BLaER1 treated with 17β-estradiol and CSF1 and Interleukin-3, amounts not matched to agents 10 nM and 100 nM (cell line): ENCODE measurements at regions not wholly inside any gene's neighbourhood (a gene's known extent, or its start where the extent isn't known, plus 50 kb on each side); places are given as distances from the start of the nearest gene placed in this dataset.

ENCODE experiments used
- H3K27ac ChIP-seq, 11 experiments: shearing (Covaris generic); formaldehyde crosslinking; 2 replicates each; pipeline ENCODE4 v1.8.1; 2022
- H3K27me3 ChIP-seq, 11 experiments: shearing (Covaris generic); formaldehyde crosslinking; 2 replicates each; pipeline ENCODE4 v1.8.1; 2022
- H3K36me3 ChIP-seq, 11 experiments: shearing (Covaris generic); formaldehyde crosslinking; 2 replicates each; pipeline ENCODE4 v1.8.1; 2022
- H3K4me1 ChIP-seq, 10 experiments: shearing (Covaris generic); formaldehyde crosslinking; 2 replicates each; pipeline ENCODE4 v1.8.1; 2022
- H3K4me2 ChIP-seq, 11 experiments: shearing (Covaris generic); formaldehyde crosslinking; 2 replicates each; pipeline ENCODE4 v1.8.1; 2022
- H3K4me3 ChIP-seq, 10 experiments: shearing (Covaris generic); formaldehyde crosslinking; 2 replicates each; pipeline ENCODE4 v1.8.1; 2022
- H3K9ac ChIP-seq, 11 experiments: shearing (Covaris generic); formaldehyde crosslinking; 2 replicates each; pipeline ENCODE4 v1.8.1; 2022
- H3K9me3 ChIP-seq, 11 experiments: shearing (Covaris generic); formaldehyde crosslinking; replicated peaks in 1 of 11; 2 replicates each; pipeline ENCODE4 v1.8.1; 2022
- H4K20me1 ChIP-seq, 11 experiments: shearing (Covaris generic); formaldehyde crosslinking; 2 replicates each; pipeline ENCODE4 v1.8.1; 2022
- Cebpa-rat ChIP-seq, 11 experiments: shearing (Covaris generic); IDR thresholded peaks; 2 replicates each; pipeline ENCODE4 v1.8.1; 2022

- TF ChIP-seq Cebpa-rat (IDR thresholded peaks at IDR 0.05): no peak
- Histone ChIP-seq H3K27me3 (no peaks in the 10 kb centered on the region), H3K9ac (no peak overlapping the region), H3K9me3 (peaks cover 0 to 10% (median 0%) of the 10 kb centered on the region in 11 experiments; a peak in 2 of 22 replicates), H3K4me3 (no peak overlapping the region), H3K27ac (no peak overlapping the region), H4K20me1 (no peaks in the 10 kb centered on the region), H3K4me1 (no peaks in the 10 kb centered on the region), H3K4me2 (no peak overlapping the region), H3K36me3 (no peaks in the 10 kb centered on the region)
Observed at GRCh38 chr18:65025756-65026155, 725.1 kb upstream of the CDH7 start.

GRCh38 chr18:65021021-65021420, 729.8 kb upstream of the CDH7 start:
- no peaks in the 10 kb centered on the region for H3K27me3 ChIP-seq
- H3K4me2 ChIP-seq: no peak overlapping the region
- H3K4me3 ChIP-seq: no peak overlapping the region
- TF ChIP-seq Cebpa-rat (IDR thresholded peaks at IDR 0.05): no peak
- no peaks in the 10 kb centered on the region for H4K20me1 ChIP-seq
- no peak overlapping the region for H3K27ac ChIP-seq
- no peaks in the 10 kb centered on the region for H3K36me3 ChIP-seq
- H3K9ac ChIP-seq: no peak overlapping the region
- H3K9me3 ChIP-seq: peaks cover 0 to 10% (median 0%) of the 10 kb centered on the region in 11 experiments; a peak in 3 of 22 replicates
- H3K4me1 ChIP-seq: no peaks in the 10 kb centered on the region

DNA sequence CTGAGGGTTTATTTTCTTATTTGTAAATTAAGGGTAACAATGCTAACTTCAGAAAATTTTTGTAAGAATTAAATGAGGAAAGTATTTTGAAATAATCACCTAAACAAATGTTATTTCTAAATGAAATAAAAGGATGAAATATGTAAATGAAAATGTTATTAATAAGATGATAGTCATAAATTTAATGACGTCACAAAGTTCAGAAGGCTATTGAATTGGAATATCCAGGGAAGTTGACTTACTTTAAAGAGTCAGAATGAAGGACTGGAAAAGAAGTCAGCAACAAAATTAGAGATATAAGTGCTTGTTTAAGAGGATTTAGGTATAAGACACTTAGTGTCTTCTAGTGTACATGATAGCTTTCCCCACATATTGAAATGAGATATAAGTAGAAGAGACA, 732.6 kb upstream of the CDH7 start:
- Histone ChIP-seq H3K4me1 (no peaks in the 10 kb centered on the region), H3K4me2 (no peak overlapping the region), H3K27ac (no peak overlapping the region), H3K9ac (no peak overlapping the region), H4K20me1 (no peaks in the 10 kb centered on the region), H3K9me3 (peaks cover 0 to 10% (median 0%) of the 10 kb centered on the region in 11 experiments; a peak in 3 of 22 replicates), H3K27me3 (no peaks in the 10 kb centered on the region), H3K4me3 (no peak overlapping the region), H3K36me3 (no peaks in the 10 kb centered on the region)
- TF ChIP-seq Cebpa-rat (IDR thresholded peaks at IDR 0.05): no peak

- no peaks in the 10 kb centered on the region for H3K27me3 ChIP-seq
- H3K9me3 ChIP-seq: peaks cover 0 to 10% (median 0%) of the 10 kb centered on the region in 11 experiments; a peak in 3 of 22 replicates
- no peaks in the 10 kb centered on the region for H3K4me1 ChIP-seq
- no peak overlapping the region for H3K9ac ChIP-seq
- no peak overlapping the region for H3K27ac ChIP-seq
- no peak overlapping the region for H3K4me2 ChIP-seq
- H4K20me1 ChIP-seq: no peaks in the 10 kb centered on the region
- H3K4me3 ChIP-seq: no peak overlapping the region
- no peaks in the 10 kb centered on the region for H3K36me3 ChIP-seq
- no peak for TF ChIP-seq Cebpa-rat (IDR thresholded peaks at IDR 0.05)
Observed at GRCh38 chr18:65017372-65017760, 733.4 kb upstream of the CDH7 start.

GRCh38 chr18:65016631-65017371, 734.0 kb upstream of the CDH7 start:
- Histone ChIP-seq H4K20me1 (no peaks in the 10 kb centered on the region), H3K4me3 (no peak overlapping the region), H3K36me3 (no peaks in the 10 kb centered on the region), H3K27ac (no peak overlapping the region), H3K4me1 (no peaks in the 10 kb centered on the region), H3K9me3 (peaks cover 0 to 10% (median 0%) of the 10 kb centered on the region in 11 experiments; a peak in 3 of 22 replicates), H3K27me3 (no peaks in the 10 kb centered on the region), H3K4me2 (no peak overlapping the region), H3K9ac (no peak overlapping the region)
- TF ChIP-seq Cebpa-rat (IDR thresholded peaks at IDR 0.05): no peak

DNA sequence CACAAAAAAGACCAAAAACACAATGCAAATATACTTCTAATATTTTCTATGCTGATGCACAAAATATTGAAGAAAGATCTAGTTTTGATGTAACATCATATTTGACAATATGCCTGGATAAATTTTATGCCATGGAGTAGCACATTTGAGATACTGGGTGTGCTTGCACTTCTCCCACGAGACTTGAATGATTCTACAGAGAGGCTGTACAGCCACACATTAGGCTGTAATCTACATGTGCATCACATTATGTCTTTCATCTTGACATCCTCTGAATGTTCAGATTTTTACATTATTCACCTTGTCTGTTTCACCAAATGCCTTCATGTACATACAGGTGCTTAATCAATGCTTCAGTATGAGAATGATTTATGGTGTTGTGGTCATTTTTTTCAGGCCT, 756.4 kb upstream of the CDH7 start:
- H3K27ac ChIP-seq: no peak overlapping the region
- no peak for TF ChIP-seq Cebpa-rat (IDR thresholded peaks at IDR 0.05)
- peaks cover 0 to 11% (median 4%) of the 10 kb centered on the region in 10 experiments; a peak in 9 of 20 replicates for H3K4me1 ChIP-seq
- no peaks in the 10 kb centered on the region for H3K9me3 ChIP-seq
- no peak overlapping the region for H3K4me3 ChIP-seq
- H3K36me3 ChIP-seq: no peaks in the 10 kb centered on the region
- H3K27me3 ChIP-seq: no peaks in the 10 kb centered on the region
- H3K9ac ChIP-seq: no peak overlapping the region
- no peak overlapping the region for H3K4me2 ChIP-seq
- no peaks in the 10 kb centered on the region for H4K20me1 ChIP-seq

DNA sequence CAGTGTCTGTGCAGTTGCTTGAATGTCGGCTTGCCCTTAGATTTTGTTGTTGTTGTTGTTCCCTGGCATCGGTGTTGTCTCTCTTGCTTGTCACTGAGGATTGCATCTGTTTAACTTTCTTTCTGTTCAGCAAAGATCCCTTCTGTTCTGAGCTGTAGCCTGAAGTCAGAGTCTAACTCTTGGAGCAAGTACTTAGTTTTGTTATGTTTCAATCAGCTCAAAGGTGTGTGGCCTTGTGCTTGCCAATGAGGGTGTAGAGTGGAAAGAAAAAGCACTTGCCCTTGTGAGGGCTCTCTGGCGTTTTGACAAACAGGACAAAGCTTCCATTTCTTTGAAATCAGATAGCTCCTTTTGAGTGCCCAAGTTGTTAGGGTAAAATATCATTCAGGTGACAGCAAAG, 757.1 kb upstream of the CDH7 start:
- Histone ChIP-seq H3K4me2 (no peak overlapping the region), H4K20me1 (no peaks in the 10 kb centered on the region), H3K9ac (no peak overlapping the region), H3K36me3 (no peaks in the 10 kb centered on the region), H3K27ac (no peak overlapping the region), H3K4me3 (no peak overlapping the region), H3K27me3 (no peaks in the 10 kb centered on the region), H3K4me1 (peaks cover 0 to 17% (median 4%) of the 10 kb centered on the region in 10 experiments; a peak in 9 of 20 replicates), H3K9me3 (no peaks in the 10 kb centered on the region)
- TF ChIP-seq Cebpa-rat (IDR thresholded peaks at IDR 0.05): no peak

GRCh38 chr18:64992654-64993053, 758.2 kb upstream of the CDH7 start:
- no peaks in the 10 kb centered on the region for H3K9me3 ChIP-seq
- H3K27ac ChIP-seq: no peak overlapping the region
- H4K20me1 ChIP-seq: no peaks in the 10 kb centered on the region
- TF ChIP-seq Cebpa-rat (IDR thresholded peaks at IDR 0.05): no peak
- H3K4me1 ChIP-seq: peaks cover 0 to 17% (median 4%) of the 10 kb centered on the region in 10 experiments; a peak in 9 of 20 replicates
- no peaks in the 10 kb centered on the region for H3K36me3 ChIP-seq
- no peak overlapping the region for H3K4me2 ChIP-seq
- no peak overlapping the region for H3K4me3 ChIP-seq
- no peak overlapping the region for H3K9ac ChIP-seq
- H3K27me3 ChIP-seq: no peaks in the 10 kb centered on the region

- Histone ChIP-seq H3K27me3 (no peaks in the 10 kb centered on the region), H4K20me1 (no peaks in the 10 kb centered on the region), H3K36me3 (no peaks in the 10 kb centered on the region), H3K4me1 (peaks cover 0 to 22% (median 4%) of the 10 kb centered on the region in 10 experiments; a peak in 11 of 20 replicates), H3K9me3 (no peaks in the 10 kb centered on the region), H3K9ac (no peak overlapping the region), H3K4me3 (no peak overlapping the region), H3K27ac (no peak overlapping the region), H3K4me2 (0 out of 22 replicates have a peak overlapping the region, but pooled peaks of 1 of the 11 experiments have one; percentile 9)
- TF ChIP-seq Cebpa-rat (IDR thresholded peaks at IDR 0.05): no peak
Observed at GRCh38 chr18:64991102-64991501, 759.7 kb upstream of the CDH7 start.
